GM20431 (cell line): ENCODE measurements at regions not wholly inside any gene's neighbourhood (a gene's known extent, or its start where the extent isn't known, plus 50 kb on each side); places are given as distances from the start of the nearest gene placed in this dataset.

ENCODE experiments used
- in situ Hi-C: fragments of 300-500 bp; cut with MseI, MboI; formaldehyde crosslinking; loops from one replicate; pipeline ENCODE4 v1.15.0; 2020; ENCODE audit warnings: low sequenced_read_pairs; ENCODE audit not compliant: unreplicated experiment

DNA sequence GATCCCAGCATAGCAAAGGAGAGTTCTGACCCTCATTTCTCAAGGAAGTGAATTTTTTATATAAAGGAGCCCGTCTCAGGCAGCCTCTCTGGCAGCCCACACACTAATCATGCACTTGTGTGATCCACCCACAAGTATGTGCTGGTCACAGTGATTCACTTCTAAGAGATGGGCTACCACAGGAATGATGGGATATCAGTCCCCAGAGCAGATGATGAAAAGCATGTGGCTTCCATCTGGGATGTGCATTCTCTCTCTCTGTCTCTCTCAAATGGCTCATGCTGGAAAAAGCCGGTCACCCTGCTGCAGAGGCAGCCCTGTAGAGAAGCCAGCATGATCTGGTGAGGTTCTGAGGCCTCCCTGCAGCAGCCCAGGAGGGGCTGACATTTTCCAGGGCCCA lies 74.2 kb upstream of the ADCY2 start:
- in situ Hi-C loops: no loop called here

DNA sequence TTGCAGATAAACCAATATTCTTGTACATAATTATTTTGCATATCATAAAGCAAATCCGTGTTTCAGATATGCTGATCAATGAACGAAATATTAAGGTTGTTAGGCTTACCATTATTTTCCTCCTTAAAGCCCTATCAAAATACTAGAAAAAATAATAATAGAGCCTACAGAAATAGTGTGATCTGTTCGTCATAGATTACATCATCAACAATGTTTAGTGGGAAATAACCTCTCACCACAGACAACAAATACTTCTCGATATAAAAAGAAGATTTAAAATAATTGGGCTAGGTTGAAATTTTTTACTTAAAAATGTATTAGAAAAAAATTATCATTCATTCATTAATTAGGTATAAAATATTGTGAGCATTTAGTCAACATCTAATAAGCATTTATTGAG lies 71.0 kb upstream of the ADCY2 start:
- in situ Hi-C loops: no loop called here

- in situ Hi-C loops: no loop called here
Observed at GRCh38 chr5:7325975-7326913, 69.7 kb upstream of the ADCY2 start.

DNA sequence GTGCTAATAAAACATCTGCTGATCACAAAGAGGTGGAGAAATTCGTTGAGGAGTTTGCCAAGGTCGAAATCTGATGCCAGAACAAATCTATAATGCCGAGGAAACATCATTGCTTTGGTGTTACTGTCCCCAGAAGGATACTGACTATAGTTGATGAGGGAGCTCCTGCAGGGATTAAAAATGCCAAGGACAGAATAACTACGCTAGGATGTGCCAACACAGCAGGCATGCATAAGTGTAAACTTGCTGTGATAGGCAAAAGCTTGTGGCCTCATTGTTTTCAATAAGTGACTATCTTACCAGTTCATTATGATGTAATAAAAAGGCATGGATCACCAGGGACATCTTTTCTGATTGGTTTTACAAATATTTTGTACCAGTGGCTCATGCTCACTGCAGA lies 66.8 kb upstream of the ADCY2 start:
- in situ Hi-C loops: no loop called here

DNA sequence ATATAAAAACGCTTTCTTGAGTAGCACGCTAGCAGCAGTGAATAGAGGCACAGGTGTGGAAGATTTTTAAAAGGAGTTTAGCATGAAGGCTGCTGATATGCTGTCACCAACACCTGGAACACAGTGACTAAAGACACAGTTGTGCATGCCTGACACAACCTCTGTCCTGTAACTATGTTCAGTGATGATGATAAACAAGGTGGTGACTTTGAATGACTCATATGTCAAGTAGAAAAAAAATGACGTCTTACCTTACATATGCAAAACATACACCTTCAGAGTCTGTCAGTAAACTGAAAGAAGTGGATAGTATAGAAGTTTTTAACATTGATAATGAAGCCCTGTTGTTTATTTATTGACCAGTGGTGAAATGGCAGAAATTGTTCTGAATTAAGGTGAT lies 66.2 kb upstream of the ADCY2 start:
- in situ Hi-C loops: no loop called here

DNA sequence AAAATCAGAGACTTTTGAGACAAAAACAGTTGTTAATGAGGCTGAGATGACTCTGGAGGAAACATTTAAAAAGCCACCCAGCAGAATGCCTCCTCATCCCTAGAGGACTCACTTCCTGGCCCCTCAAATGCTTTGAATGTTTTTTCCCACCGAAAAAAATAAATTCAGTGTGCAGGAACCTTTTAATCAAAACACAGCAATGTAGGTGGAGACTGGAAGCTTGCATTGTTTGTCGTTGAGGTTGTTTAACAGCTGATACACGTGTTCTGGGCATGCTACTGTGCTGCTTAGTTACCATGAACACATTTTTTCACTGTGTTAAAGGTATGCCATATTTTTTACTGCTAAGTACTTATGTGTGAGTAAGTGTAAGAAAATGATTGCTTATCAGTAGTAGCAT lies 65.7 kb upstream of the ADCY2 start:
- in situ Hi-C loops: no loop called here

DNA sequence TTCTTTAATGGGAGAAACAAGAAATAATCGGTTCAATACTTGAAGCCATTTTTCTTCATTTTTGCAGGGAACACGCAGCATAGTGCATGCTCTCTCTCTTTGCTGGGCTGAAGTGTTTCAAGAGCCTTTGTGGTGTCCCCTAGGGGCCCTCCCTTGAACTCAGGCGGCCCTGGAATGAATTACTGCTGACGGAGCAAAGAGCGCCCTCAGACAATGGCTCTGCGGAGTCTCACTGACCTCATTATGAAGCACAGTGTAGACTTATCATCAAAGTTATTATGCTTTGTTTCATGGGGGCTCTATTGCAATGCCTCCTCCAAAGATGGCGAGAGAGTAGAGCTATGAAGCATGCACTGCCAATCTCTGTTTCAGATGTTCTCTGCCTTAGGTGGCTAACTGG lies 64.8 kb upstream of the ADCY2 start:
- in situ Hi-C loops: no loop called here
